Inflammatory macrophage treated with lipopolysaccharide for 1 hour (primary cell): ENCODE measurements at regions not wholly inside any gene's neighbourhood (a gene's known extent, or its start where the extent isn't known, plus 50 kb on each side); places are given as distances from the start of the nearest gene placed in this dataset.
A peak's percentile ranks its signal among the peaks of the same experiment; 100 is the strongest.
"Not testable (repeated sequence)": the region's sequence is repeated elsewhere in the genome, so short reads cannot be mapped to it uniquely, and the experiment has no call there.

Experiments
- DNase-seq, 2 donors: peaks; one replicate each; pipeline ENCODE4 v3.0.0-alpha.2; 2020 to 2022

DNA sequence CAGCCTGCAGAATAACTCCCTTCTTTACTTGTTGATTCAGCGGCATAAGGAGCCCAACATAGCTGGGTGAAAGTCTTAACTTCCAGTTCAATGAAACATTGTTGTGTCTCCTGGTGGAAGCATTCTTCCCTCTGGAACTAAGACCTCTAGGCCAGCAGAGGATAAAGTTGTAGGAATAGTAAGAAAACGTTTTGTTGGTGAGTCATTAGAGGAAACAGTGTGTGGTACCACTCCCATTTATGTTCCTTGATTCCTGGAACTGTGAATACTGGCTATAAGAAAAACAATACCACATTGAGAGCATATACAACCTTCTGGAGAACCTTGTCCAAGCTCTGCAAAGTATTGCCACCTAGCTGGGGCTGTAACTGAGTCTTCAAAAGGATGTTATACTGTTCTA lies 737.4 kb upstream of the ZP4 start:
- DNase-seq, result no peak

DNA sequence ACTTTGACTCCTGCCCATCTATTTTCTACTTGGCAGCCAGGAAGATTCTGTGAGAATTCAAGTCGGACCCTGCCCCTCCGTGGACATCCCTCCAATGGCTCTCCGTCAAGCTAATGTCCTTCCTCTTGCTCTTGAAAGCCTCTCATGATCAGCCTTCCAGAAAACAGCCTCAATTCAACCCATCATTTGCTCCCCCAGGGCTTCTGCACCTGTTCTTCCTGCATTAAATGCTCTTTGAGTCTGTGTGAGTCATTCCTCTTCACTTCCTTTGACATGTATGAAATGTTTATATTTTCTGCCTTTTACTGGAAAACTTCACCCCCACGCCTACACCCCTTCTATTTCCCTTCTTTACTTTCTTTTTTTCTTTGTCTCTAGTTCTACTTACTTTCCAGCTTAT lies 734.1 kb upstream of the ZP4 start:
- no peak for DNase-seq

DNA sequence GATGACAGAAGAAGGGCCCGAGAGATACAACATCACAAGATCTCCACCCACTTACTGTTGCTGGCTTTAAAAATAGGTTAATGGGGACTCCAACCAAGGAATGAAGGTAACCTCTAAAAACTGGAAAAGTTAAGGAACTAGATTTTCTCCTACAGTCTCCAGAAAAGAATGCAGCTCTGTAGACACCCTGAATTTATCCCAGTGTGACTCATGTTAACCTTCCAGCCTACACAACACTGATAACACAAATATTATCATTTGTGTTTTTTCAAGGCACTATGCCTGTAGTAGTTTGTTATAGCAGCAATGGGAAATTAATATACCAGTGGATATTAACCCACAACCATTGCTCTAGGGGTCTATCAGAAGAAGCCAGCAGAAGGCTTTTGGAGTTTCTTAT lies 730.7 kb upstream of the ZP4 start:
- no peak for DNase-seq

DNA sequence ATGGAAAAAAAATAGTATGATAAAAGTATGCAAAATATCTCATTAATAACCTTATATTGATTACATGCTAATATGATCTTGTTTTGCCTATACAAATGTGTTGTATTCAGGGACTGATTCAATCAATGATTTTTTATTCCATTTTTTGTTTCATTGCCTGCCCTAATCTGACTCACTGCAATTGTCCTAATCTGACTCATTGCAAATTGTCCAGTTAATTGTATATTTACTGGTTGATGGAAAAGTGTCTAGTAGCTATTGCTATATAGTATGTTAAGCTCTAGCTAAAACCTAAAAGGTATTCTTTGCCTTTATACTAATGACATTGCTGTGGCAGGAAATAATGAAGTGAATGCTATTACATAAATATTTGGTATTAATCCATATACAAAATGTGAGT lies 728.9 kb upstream of the ZP4 start:
- no peak for DNase-seq

DNA sequence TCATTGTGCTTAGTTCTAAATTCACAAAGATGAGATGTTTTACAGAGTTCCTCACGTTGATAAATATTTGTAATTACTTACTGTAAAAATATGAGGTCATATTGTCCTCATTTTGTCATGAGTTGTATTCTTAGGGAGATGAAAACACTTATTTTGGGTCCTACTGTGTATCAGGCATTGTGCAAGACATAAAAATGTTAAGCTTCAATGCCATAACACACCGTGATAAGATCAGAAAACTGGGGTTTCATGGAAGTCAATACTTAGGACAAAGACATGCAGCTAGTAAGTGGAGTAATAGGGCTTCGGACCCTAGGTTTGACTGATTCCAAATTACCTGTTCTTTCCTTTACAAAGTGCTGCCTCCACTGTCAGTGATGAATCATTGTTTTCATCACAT lies 720.7 kb upstream of the ZP4 start:
- DNase-seq, result no peak

DNA sequence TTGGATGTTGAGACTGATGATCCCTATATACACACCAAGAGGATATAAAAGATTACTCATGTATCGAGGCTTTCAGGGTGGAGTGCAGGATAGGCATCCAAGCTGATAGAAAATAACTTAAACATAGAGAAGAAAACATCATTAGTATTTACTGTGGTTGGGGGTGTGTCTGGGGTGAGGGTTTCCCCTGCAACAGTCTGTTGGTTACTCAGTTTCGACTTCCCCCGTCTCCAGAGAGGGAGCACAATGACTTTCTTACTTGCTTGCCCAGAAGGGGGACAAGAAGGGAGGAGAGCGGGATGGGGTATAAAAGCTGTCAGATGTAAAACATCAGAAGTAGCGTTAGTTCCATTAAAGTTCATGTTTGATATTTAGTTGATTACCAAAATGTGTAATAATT lies 717.4 kb upstream of the ZP4 start:
- DNase-seq, result no peak

DNA sequence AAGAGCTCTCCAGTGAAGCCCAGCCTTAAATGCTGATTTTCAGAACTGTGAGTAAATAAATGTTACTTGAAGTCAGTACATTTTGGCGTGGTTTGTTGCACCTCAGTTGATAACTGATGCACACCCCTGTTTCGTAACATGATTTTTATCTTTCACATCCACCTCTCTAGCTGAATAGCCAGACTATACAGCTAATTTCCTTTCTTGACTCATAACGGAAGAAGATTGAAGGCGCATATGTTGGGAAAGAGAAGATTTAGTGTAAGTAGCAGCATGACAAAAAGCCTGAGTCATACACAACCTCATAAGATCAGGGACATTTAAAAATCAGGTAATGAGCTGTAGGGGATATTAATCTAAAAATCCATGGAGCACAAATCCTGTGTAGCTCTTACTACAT lies 716.2 kb upstream of the ZP4 start:
- DNase-seq, result peak; percentile 48

DNA sequence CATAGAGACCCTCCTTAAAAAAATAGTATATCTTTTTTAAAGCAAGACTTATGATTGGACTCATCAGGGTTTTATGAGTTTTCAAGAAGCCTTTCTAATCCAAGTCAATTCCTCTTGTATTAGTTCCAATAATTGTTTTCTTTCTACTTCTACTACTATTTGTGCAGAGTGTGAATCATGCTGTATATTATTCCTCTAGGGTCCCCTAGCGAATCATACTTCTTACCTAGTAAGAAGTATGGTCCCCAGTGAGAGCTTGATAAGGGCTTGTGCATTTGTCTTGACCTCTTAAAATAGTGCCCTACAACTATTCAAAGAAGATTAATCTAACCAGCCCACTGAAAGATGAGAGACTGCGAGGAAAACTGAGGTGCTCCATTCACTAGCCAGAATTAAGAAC lies 715.7 kb upstream of the ZP4 start:
- DNase-seq, result no peak

DNA sequence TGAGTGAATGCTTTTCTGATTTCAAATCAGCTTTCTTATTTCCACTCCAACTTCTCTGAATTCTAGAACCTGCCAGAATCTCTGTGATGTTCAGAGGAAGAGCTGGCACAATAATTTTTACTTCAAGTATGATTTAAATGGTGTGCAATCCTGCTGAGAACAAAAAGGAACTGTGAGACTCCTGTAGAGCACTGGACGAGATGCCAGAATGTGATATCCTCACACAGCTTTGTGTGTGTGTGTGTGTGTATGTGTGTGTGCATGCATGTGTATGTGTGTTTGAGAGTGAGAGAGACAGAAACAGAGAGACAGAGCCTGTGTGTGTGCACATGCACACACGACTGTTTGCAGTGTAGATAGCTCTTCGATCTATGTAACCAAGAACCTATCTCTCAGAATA lies 713.6 kb upstream of the ZP4 start:
- DNase-seq, result no peak

DNA sequence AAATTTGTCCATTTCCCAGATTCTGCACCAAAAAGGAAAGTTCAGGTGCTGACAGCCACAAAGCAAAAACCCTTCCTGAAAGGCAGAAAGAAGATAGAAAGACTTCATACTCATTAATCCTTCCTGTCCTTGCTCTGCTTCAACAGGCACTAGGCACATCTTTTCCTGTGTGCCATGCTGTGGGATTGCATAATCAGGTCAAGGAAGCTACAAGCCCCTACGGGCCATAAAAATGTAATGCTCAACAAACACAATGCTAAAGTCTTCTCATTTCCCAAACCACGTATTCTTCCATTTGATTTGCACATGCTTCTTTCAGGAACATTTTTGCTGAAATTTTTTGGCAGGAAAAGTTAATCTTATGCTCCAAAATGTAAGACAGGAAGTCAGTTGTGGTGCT lies 710.9 kb upstream of the ZP4 start:
- DNase-seq, result not testable (repeated sequence)

DNA sequence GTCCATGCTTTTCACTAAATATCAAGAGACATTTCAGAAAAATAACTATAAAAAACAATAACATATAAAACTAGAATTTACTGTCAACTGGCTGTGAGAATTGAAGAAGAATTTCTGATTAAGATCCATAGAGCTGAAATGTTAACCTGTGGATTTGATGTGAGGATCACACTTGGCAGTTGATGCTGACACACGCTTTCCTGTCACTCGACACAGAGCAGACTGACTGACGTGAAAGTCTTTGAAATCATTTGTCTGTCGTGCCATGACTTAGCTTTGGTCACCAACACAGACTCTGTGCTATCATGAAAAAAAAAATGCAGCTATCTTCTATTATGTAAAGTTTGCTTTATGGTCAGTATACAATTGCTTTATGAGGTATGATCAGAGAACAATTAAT lies 706.0 kb upstream of the ZP4 start:
- DNase-seq, result no peak

DNA sequence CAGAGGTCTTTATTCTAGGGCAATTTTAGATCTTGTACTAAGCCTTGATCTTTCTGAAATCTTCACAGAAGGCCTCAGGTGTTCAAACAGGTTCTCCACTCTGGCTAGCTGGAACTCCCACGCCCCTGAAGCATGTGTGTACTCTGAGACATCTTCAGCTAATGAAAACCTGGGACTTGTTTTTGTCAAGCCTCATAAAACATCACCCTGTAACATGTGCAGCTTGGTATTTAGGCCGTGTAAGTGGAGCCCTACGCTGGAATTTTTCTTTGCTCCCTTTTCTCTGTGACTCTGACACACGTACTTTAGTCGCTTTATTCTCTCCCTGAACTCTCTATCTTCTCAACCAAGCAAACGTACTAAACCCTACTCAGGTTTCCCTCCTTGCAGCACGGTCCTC lies 701.9 kb upstream of the ZP4 start:
- DNase-seq, result no peak

DNA sequence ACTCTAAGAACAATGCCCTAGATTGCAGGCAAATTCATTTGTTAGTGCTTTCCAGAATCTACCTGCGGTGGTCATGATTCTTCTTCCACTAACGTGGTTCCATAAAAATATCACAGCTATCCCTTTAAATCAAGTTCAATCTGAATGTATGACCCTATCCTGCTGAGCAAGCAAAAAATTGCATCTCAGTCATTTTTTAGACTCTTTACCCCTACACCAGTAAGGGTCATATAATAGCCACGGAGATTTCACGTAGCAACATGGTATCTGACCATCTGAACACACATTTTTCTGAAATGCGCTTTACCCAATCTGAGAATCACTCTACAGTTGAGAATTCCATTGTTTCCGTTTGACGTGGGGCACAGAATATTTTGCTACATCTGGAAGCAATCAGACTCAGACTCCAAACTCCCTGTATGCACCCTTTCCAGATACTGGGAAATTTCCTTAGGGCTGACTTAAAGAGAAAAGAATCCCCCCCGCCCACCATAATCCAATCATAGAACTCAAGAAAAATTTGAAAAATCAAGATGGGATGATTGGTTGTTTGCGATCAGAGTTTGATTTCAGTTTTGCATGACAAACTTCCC lies 699.2 kb upstream of the ZP4 start:
- DNase-seq, result no peak

DNA sequence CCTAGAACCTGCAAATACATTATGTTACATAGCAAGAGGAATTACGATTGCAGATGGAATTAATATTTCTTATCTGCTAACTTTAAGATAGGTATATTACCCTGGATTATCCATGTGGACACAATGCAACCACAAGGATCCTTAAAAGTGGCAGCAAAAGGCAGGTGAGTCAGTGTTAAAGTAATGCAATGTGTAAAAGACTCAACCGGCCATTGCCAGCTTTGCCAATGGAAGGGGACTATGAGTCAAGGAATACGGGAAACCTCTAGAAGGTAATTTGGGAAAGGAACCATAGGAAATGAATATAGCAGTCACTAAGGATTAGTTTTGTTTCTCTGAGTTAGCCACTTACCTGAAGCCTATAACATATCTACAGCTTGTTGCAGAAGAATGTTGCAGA lies 692.1 kb upstream of the ZP4 start:
- no peak for DNase-seq

DNA sequence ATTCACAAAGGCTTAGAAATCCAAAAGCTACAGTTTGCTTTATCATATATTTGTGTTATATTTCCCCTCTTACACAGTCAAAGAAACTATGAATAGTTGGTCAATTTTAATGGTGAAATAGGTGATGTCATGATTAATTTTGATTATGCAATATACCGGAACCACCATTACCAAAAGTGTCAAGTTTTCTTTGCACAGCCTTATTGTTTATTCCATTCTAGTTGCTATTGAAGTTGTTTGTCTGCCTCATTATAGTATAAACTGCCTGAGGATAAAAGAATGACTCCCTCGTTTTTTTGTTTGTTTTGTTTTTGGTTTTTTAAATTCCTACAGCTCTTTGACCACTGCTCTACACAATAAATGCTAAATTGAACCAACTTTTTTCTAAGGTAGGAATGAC lies 690.6 kb upstream of the ZP4 start:
- DNase-seq, result no peak

DNA sequence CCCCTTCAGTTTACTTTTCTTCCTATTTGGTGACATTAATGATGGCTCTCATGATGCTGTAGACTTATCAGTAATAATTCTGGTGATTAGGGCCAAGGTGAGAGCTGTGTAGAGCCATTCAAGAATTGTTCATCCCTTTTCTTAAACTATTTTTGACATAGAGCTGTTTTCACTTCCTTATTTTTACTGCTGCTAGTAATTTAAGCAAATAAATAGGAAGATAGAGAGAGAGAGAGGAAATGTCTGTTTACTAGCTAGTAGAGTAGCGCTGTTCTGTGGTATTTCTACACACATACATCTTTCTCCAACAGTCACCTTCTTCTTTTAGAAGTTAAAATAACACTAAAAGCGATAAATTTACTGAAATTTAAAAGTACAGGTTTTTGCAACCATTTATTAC lies 678.0 kb upstream of the ZP4 start:
- peak; percentile 0 to 20 for DNase-seq

DNA sequence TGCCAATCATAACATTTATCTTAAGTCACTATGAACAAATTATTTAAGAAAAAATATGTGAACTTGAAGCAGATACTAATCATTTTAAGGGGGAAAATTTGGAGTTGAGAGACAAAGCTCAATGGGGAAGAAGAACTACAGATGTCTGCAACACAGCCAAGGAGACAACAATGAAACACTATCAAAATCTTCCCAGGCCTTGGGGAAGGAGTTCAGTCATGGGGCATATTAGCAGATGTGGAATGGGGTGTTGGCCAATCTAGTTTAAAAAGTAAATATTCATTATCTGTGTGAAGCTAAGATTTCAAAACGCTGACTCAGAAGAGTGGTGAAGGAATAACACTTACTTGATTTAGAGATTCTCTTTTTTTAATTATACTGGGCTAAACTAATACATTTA lies 671.6 kb upstream of the ZP4 start:
- DNase-seq, result no peak

DNA sequence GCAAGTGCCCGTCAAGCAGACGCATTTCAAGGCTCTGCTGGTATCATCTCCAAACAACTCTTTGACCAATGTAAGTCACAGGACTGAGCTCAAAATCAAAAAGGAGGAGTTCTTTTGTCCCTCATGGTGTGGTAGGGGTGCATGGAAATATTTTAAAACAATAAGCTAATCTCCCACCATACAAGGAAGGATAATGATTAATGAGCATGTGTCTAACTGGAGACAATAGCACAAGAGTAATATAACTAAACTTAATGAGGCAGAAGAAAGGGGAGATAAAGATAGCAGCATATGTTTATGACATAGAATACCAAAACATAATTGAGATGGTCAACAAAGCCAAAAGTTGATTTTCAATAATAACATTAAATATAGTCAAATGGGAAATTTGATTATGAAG lies 668.0 kb upstream of the ZP4 start:
- no peak for DNase-seq

DNA sequence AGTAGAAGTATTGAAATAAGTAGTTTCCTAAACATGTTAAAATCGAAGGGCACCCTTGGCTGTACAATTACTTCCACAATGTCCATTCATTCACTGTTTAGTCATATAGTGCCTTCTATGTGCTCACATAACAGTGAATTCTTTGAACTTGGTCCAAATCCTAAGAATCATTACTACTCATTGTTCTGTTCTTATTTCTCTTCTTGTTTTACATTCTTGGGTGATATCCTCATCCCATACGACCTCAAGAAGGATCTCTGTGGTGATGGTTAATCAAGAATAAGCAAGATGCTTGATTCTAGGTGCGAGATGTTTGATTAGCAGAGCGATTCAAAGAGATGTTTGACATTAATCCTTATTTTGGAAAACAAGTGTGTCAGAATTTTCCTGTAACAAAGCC lies 667.4 kb upstream of the ZP4 start:
- no peak for DNase-seq

DNA sequence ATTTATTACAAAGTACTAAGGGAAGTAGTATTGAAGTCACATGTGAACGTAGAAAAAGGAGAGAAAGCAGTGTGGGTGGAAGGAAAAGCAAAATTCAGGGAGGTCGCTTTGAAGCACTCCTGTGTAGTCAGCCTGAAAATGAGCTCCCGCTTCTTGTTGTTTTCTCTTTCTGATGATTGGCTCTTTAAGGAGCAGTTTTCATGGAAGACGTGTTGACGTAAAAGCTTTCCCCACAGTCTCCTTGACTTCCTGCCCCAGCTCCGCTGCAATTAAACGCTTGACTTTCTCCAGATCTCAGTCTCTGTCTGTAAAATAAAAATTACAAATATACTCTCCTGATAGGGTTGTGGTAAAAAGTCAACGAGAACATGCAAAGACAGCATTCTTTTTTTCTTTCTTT lies 661.5 kb upstream of the ZP4 start:
- DNase-seq, result no peak

DNA sequence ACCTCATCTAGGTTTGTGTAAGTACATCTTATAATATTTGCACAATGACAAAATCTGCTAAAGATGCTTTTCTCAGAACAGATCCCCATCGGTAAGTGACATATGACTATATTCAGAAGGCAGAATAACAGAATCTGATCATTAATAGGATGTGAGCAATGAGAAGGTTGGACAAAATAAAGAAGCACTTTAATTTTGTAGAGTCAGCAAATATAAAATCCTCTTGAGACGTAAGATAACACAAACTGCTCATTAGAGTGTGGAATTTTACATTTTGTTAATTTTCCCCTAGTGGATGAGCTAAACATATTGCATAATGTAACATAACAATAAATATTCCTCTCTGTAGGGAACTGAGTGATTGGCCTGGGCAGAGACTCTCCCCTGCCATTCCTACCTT lies 658.4 kb upstream of the ZP4 start:
- DNase-seq, result no peak

DNA sequence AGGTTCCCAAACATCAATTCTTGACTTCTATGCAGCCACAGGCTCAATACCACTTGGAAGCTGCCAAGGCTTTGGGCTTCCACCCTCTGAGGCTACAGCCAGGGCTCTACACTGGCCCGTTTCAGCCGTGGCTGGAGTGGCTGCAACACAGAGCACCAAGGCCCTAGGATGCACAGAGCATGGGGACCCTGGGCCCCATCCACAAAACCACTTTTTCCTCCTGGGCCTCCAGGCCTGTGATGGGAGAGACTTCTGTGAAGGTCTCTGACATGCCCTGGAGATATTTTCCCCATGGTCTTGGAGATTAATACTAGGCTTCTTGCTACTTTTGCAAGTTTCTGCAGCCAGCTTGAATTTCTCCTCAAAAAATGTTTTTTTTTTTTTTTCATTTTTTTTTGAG lies 655.4 kb upstream of the ZP4 start:
- DNase-seq, result no peak

DNA sequence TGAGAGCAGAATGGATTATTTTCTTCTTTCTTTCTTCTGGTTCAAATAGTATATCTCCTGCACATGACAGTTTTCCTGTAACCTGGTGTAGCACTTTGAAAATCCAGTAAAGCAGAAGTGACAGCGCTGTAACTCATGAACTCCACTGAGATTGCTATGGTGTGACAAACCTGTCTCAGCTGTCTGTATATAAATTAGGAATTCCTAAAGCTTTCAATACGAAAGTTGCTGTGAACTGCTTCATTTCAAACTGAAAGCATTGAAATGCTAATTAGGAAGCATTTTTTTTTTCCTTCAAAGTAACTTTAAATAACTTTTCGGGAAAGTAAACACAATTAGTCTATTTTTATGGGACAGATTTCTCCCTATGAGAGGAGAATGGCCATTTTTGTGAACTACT lies 646.9 kb upstream of the ZP4 start:
- DNase-seq, result no peak

DNA sequence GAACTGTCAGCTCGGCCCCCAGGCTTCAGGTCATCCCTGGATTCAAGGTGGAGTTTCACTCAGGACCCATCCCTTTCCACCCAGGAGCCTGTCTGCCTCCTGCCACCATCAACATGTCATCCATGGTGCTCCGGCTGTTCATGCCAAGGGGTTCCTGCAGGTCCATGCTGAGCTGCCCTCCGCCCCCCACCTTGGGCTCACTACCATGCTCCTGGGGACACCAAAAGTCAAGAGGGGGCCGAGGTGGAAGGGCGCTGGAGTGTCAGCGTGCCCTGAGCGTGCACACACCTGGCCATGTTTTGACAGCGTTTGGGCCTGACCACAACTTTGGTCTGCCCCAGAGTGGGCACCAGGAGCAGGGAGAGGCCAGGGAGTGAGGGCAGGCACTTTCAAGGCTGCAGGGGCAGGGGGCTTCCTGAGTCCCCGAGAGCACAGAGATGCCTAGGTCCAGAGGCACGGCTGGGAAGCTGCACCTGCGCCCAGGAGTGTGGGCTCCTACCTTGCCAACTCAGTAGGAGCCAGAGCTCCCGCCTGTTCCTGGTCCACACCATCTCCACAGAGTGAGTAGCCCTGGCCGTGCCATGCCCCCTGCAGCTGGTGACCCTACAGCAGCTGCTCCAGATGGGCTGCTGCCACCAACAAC lies 639.6 kb upstream of the ZP4 start:
- DNase-seq, result no peak

DNA sequence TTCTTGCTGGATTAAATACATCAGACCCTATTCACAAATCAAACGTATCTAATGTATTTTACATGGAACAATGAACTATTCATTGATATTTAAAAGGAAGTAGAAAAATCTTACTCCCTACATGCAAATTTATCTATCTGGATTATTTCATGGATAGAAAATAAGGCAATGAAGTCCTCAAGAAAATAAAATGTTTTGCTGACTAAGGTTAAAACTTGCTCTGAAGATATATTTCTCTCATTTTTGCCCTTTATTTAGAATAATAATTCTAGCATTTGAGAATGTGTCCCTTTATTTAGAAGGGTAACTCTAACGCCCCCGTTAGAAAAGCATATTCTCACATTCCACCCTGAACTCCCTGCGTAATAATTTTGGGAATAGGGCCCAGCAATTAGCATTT lies 627.0 kb upstream of the ZP4 start:
- no peak for DNase-seq

DNA sequence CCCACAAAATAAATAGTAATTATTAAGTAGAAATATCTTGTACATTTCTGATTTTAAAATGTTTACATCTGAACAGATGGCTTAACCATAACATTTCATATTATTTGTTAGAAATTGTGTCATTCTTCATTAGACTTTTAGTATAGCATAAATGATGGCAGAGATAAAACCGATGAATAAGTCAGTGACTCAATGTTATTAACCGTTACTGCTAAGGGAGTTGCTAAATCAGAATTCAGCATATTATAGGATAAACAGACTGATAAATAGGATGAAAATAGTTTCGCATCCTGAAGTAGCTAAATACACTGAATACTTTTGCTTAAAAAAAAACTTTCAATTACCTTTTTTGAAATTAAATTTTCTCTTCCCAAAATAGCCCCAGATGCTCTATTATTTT lies 610.6 kb upstream of the ZP4 start:
- no peak for DNase-seq
